ENCODE measurements at regions not wholly inside any gene's neighbourhood (a gene's known extent, or its start where the extent isn't known, plus 50 kb on each side); places are given as distances from the start of the nearest gene placed in this dataset.

GRCh38 chr18:49685231-49685942 lies 123.5 kb downstream of the LIPG start:
- POLR2A ChIA-PET (ENCODE audit: partially characterized antibody) = interaction anchor here (0.6 kb wide), 1 partner anchor 31 kb away, joined by 3 read pairs; no protein-coding TSS in a partner anchor
- no peak overlapping the region for H3K23ac ChIP-seq (ENCODE audit: insufficient read length)
- TF ChIP-seq KDM4A (IDR thresholded peaks at IDR 0.05; ENCODE audit: low read depth, low read length, severe bottlenecking) = no peak
- no peak for TF ChIP-seq MAX (IDR thresholded peaks at IDR 0.05)
- TF ChIP-seq TAF7 (optimal IDR thresholded peaks at IDR 0.05; ENCODE audit: borderline replicate concordance, low read depth, low read length) = no peak
- no peak for TF ChIP-seq SUZ12 (IDR thresholded peaks at IDR 0.05; ENCODE audit: low read length)
- TF ChIP-seq FOSL1 (IDR thresholded peaks at IDR 0.05; ENCODE audit: insufficient read depth, low read depth, low read length) = no peak
- TF ChIP-seq RNF2 (IDR thresholded peaks at IDR 0.05; ENCODE audit: borderline replicate concordance, low read depth, low read length, missing control alignments, poor library complexity, severe bottlenecking) = no peak
- no peak for TF ChIP-seq CTCF (IDR thresholded peaks at IDR 0.05; ENCODE audit: control extremely low read depth in 1 of 3, insufficient read depth in 1 of 3, low read depth in 1 of 3, low read length in 3 of 3)
- TF ChIP-seq EP300 (IDR thresholded peaks at IDR 0.05; ENCODE audit: borderline replicate concordance in 1 of 2, low read depth in 2 of 2, low read length in 2 of 2) = no peak
- TF ChIP-seq SP4 (IDR thresholded peaks at IDR 0.05; ENCODE audit: low read length) = no peak

More at GRCh38 chr18:49685231-49685942, 123.5 kb downstream of the LIPG start:
- no peak overlapping the region for H4K5ac ChIP-seq (ENCODE audit: insufficient read length, low read depth, low read length)
- H4K20me1 ChIP-seq (replicated peaks in 1 of 2; ENCODE audit: control insufficient read depth in 1 of 2, insufficient read depth in 2 of 2, low read length in 2 of 2) = no peaks in the 10 kb centered on the region
- H3K4me3 ChIP-seq (ENCODE audit: extremely low read depth in 1 of 4, insufficient read depth in 2 of 4, low read depth in 3 of 4, low read length in 4 of 4) = no peak overlapping the region
- no peak overlapping the region for H3K9ac ChIP-seq (replicated peaks in 1 of 4; ENCODE audit: extremely low read depth in 1 of 4, low read depth in 3 of 4, low read length in 3 of 4)
- no peak overlapping the region for H3K27ac ChIP-seq (ENCODE audit: low read depth, low read length)
- H3K56ac ChIP-seq (replicated peaks; ENCODE audit: insufficient read length, low read depth, low read length) = no peak overlapping the region
- no peak overlapping the region for H2BK12ac ChIP-seq (ENCODE audit: low read depth, low read length)
- H3K27me3 ChIP-seq (replicated peaks in 1 of 4; ENCODE audit: control insufficient read depth in 3 of 4, extremely low read depth in 1 of 4, insufficient read depth in 3 of 4, low read length in 3 of 4) = no peaks in the 10 kb centered on the region
- no peaks in the 10 kb centered on the region for H3K36me3 ChIP-seq (ENCODE audit: control insufficient read depth in 2 of 4, insufficient read depth in 4 of 4, low read length in 3 of 4)
- H3K23me2 ChIP-seq (ENCODE audit: low read depth, low read length) = no peaks in the 10 kb centered on the region; the same call in 1 of the 2 replicates
- WGBS, 2 experiments (ENCODE audit: extremely low coverage in 1 of 2, insufficient coverage in 1 of 2, insufficient read length in 1 of 2, insufficient replicate concordance in 2 of 2, low coverage in 1 of 2, low lambda C conversion rate in 2 of 2, missing lambda C conversion rate in 1 of 2) = 91% methylated on average over 6 of the region's 6 CpGs; no CpG with 5 or more reads in 1 of the 2 experiments
- H2BK5ac ChIP-seq (ENCODE audit: low read depth, low read length) = no peak overlapping the region
- H3K9me3 ChIP-seq (ENCODE audit: insufficient read depth in 2 of 2, low read depth in 1 of 2, low read length in 1 of 2) = no peaks in the 10 kb centered on the region
- H2BK120ac ChIP-seq (replicated peaks; ENCODE audit: low read depth, low read length) = no peak overlapping the region
- no peak overlapping the region for H2BK15ac ChIP-seq (ENCODE audit: low read length)
- H3K4ac ChIP-seq (replicated peaks; ENCODE audit: insufficient read length, low read depth, low read length) = no peak overlapping the region
- no peak overlapping the region for H2AK5ac ChIP-seq (ENCODE audit: low read depth, low read length)
- H3K79me2 ChIP-seq (ENCODE audit: control insufficient read depth in 1 of 2, insufficient read depth in 2 of 2, low read length in 2 of 2) = no peaks in the 10 kb centered on the region
- CTCF ChIA-PET (ENCODE audit: partially characterized antibody) = interaction anchor here (1.1 kb wide), 1 partner anchor 19 kb away, joined by 3 read pairs; no protein-coding TSS in a partner anchor
- FAIRE-seq = no peak
- H3K79me1 ChIP-seq (ENCODE audit: low read depth, low read length) = no peaks in the 10 kb centered on the region
- no peak for DNase-seq (ENCODE audit: low read depth in 1 of 2, low spot score in 2 of 2)
- H3K4me1 ChIP-seq (replicated peaks in 1 of 4; ENCODE audit: control insufficient read depth in 3 of 4, insufficient read depth in 4 of 4, low read length in 3 of 4) = no peaks in the 10 kb centered on the region
- H3K18ac ChIP-seq (ENCODE audit: extremely low read depth, low read length) = no peak overlapping the region
- no peak overlapping the region for H4K91ac ChIP-seq (replicated peaks; ENCODE audit: insufficient read length, low read length)
- H3K14ac ChIP-seq (ENCODE audit: insufficient read length) = no peak overlapping the region
- H3K4me2 ChIP-seq (ENCODE audit: insufficient read depth in 1 of 2, low read depth in 2 of 2, low read length in 2 of 2) = no peak overlapping the region
- H2AFZ ChIP-seq (ENCODE audit: low read length) = 0 out of 2 replicates have a peak overlapping the region, but pooled peaks have one; percentile 3
- no peak overlapping the region for H4K8ac ChIP-seq (ENCODE audit: extremely low read depth, insufficient read depth, low read length)
- H2BK20ac ChIP-seq (ENCODE audit: low read length) = no peak overlapping the region

All from H1 (cell line).